HEK293T (cell line): ENCODE measurements at regions not wholly inside any gene's neighbourhood (a gene's known extent, or its start where the extent isn't known, plus 50 kb on each side); places are given as distances from the start of the nearest gene placed in this dataset.

Source experiments
- ARNT ChIP-seq: fragments of 450-650 bp; IDR thresholded peaks from 2 replicates; pipeline ENCODE4 v1.6.1; 2017; ENCODE audit warnings: mild to moderate bottlenecking
- FOXM1 ChIP-seq: fragments of 450-650 bp; IDR thresholded peaks from 2 replicates; pipeline ENCODE4 v1.6.1; 2017; ENCODE audit warnings: mild to moderate bottlenecking, borderline replicate concordance
- TARDBP ChIP-seq: fragments of 450-650 bp; IDR thresholded peaks from 2 replicates; pipeline ENCODE4 v1.6.1; 2016

DNA sequence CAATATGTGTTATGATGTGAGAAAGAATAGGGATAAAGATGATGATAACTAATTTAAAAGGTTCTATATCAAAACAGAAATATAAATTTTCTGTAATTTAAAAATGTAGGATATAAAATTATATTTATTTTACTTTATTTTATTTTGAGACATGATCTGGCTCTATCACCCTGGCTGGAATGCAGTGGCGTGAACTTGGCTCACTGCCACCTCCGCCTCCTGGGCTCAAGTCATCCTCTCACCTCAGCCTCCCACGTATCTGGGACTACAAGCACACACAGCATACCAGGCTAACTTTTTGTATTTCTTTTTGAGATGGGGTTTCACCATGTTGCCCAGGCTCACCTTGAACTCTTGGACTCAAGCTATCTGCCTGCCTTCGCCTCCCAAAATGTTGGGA lies 214.9 kb upstream of the SLITRK1 start:
- TF ChIP-seq ARNT (no peak), TARDBP (no peak), FOXM1 (no peak)
